Neural cell (in vitro differentiated cells): ENCODE measurements at regions not wholly inside any gene's neighbourhood (a gene's known extent, or its start where the extent isn't known, plus 50 kb on each side); places are given as distances from the start of the nearest gene placed in this dataset.
A peak's percentile ranks its signal among the peaks of the same experiment; 100 is the strongest.
"Not testable (repeated sequence)": the region's sequence is repeated elsewhere in the genome, so short reads cannot be mapped to it uniquely, and the experiment has no call there.

ENCODE experiments used
- H2AFZ ChIP-seq: fragments of 200-600, 300-800 bp; sonication (generic), shearing (Covaris generic); 2 replicates; pipeline ENCODE4 v1.6.0; 2014; ENCODE audit warnings: low read depth, mild to moderate bottlenecking, antibody characterized with exemption, low read length, moderate library complexity
- H3F3A ChIP-seq: fragments of 200-600 bp; shearing (Covaris generic); 2 replicates; pipeline ENCODE4 v1.6.1; 2016; ENCODE audit warnings: mild to moderate bottlenecking, moderate library complexity, mixed read lengths, antibody characterized with exemption, low read length; ENCODE audit not compliant: insufficient read depth, poor library complexity, severe bottlenecking
- H3K27ac ChIP-seq: fragments of 200-600, 300-800 bp; sonication (generic), shearing (Covaris generic); 2 replicates; pipeline ENCODE4 v1.5.1; 2014; ENCODE audit warnings: mild to moderate bottlenecking, low read length, moderate library complexity
- H3K27me3 ChIP-seq: fragments of 300-800, 200-600 bp; sonication (generic), shearing (Covaris generic); 2 replicates; pipeline ENCODE4 v1.6.0; 2014; ENCODE audit warnings: mild to moderate bottlenecking, low read depth, low read length, moderate library complexity; ENCODE audit not compliant: insufficient read depth
- H3K36me3 ChIP-seq: fragments of 300-800, 200-600 bp; sonication (generic), shearing (Covaris generic); 2 replicates; pipeline ENCODE4 v1.5.1; 2014; ENCODE audit warnings: mild to moderate bottlenecking, antibody characterized with exemption, low read length, moderate library complexity; ENCODE audit not compliant: insufficient read depth
- H3K4me2 ChIP-seq: fragments of 300-800, 200-600 bp; sonication (generic), shearing (Covaris generic); 2 replicates; pipeline ENCODE4 v1.6.0; 2014; ENCODE audit warnings: mild to moderate bottlenecking, low read length
- H3K4me3 ChIP-seq: fragments of 300-800, 200-600 bp; sonication (generic), shearing (Covaris generic); 2 replicates; pipeline ENCODE4 v1.5.1; 2014; ENCODE audit warnings: mild to moderate bottlenecking, low read length, moderate library complexity
- H3K79me2 ChIP-seq: fragments of 200-600 bp; shearing (Covaris generic); replicated peaks from 2 replicates; pipeline ENCODE4 v1.6.0; 2014; ENCODE audit warnings: mild to moderate bottlenecking, low read length, moderate library complexity; ENCODE audit not compliant: insufficient read depth
- H3K9ac ChIP-seq: fragments of 300-800, 200-600 bp; sonication (generic), shearing (Covaris generic); 2 replicates; pipeline ENCODE4 v1.6.1; 2016; ENCODE audit warnings: mild to moderate bottlenecking, low read length, mixed read lengths
- H3K9me2 ChIP-seq: fragments of 200-600 bp; shearing (Covaris generic); 2 replicates; pipeline ENCODE4 v1.6.1; 2016; ENCODE audit warnings: mild to moderate bottlenecking, low read length, mixed read lengths; ENCODE audit not compliant: insufficient read depth
- H3K9me3 ChIP-seq: fragments of 200-600, 300-800 bp; sonication (generic), shearing (Covaris generic); 2 replicates; pipeline ENCODE4 v1.6.1; 2016; ENCODE audit warnings: mild to moderate bottlenecking, mixed run types, low read length, moderate library complexity, mixed read lengths
- H4K20me1 ChIP-seq: fragments of 200-600 bp; shearing (Covaris generic); 2 replicates; pipeline ENCODE4 v1.6.1; 2016; ENCODE audit warnings: mild to moderate bottlenecking, mixed run types; ENCODE audit not compliant: insufficient read depth
- EP300 ChIP-seq: fragments of 450-650 bp; conservative IDR thresholded peaks from 2 replicates; pipeline ENCODE4 v1.6.1; 2014; ENCODE audit warnings: antibody characterized with exemption, mild to moderate bottlenecking, moderate library complexity; ENCODE audit not compliant: poor library complexity, severe bottlenecking
- EZH2 ChIP-seq: fragments of 200-600, 300-800 bp; shearing (Covaris generic), sonication (generic); IDR thresholded peaks from 2 replicates; pipeline ENCODE4 v1.6.1; 2014; ENCODE audit warnings: antibody characterized with exemption, low read length, borderline replicate concordance, mild to moderate bottlenecking; ENCODE audit not compliant: insufficient read depth, poor library complexity, severe bottlenecking
- MXI1 ChIP-seq: fragments of 450-650 bp; conservative IDR thresholded peaks from 2 replicates; pipeline ENCODE4 v1.6.1; 2014; ENCODE audit warnings: antibody characterized with exemption, mild to moderate bottlenecking; ENCODE audit not compliant: poor library complexity, severe bottlenecking
- POLR2AphosphoS5 ChIP-seq: IDR thresholded peaks from 2 replicates; pipeline ENCODE4 v1.6.1; 2012
- RAD21 ChIP-seq: fragments of 450-650 bp; conservative IDR thresholded peaks from 2 replicates; pipeline ENCODE4 v1.6.1; 2014; ENCODE audit warnings: antibody characterized with exemption, mild to moderate bottlenecking, moderate library complexity
- SMC3 ChIP-seq: fragments of 450-650 bp; conservative IDR thresholded peaks from 2 replicates; pipeline ENCODE4 v1.6.1; 2014; ENCODE audit warnings: antibody characterized with exemption, mild to moderate bottlenecking, moderate library complexity; ENCODE audit not compliant: poor library complexity
- TAF1 ChIP-seq: IDR thresholded peaks from 2 replicates; pipeline ENCODE4 v1.6.1; 2012; ENCODE audit warnings: low read depth
- TF ChIP-seq, protein P1 (sequence below): fragments of 450-650 bp; IDR thresholded peaks from 2 replicates; pipeline ENCODE4 v1.5.1; 2014; ENCODE audit warnings: antibody characterized with exemption, mild to moderate bottlenecking, moderate library complexity; ENCODE audit not compliant: poor library complexity, severe bottlenecking
- TF ChIP-seq, protein P2 (sequence below): IDR thresholded peaks from 2 replicates; pipeline ENCODE4 v1.6.1; 2012; ENCODE audit warnings: borderline replicate concordance

DNA sequence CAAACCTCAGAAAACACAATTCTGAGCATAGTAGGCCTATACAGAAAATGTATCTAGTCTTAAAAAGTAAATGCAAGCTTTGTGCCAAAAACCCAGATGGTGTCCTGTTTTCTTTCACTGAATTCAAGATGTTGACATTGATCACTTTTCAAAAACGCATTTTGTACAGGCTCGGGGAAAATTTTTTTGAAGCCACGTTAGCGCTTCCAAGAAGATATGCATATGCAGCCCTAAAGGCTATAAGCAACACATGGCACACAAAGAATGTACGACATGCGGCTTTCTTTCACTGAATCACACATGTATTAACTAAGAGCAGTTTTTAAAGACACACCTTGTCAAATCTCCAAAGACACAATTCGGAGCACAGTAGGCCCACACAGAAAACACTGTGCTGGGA, 115.4 kb downstream of the MRPL57 start:
- Histone ChIP-seq H3K9ac (no peak overlapping the region), H3K4me2 (no peak overlapping the region), H3K9me3 (no peaks in the 10 kb centered on the region), H3K79me2 (no peaks in the 10 kb centered on the region), H3F3A (no peaks in the 10 kb centered on the region), H3K27ac (no peak overlapping the region), H3K4me3 (no peak overlapping the region), H3K9me2 (no peaks in the 10 kb centered on the region), H2AFZ (no peak overlapping the region), H3K27me3 (no peaks in the 10 kb centered on the region), H3K36me3 (no peaks in the 10 kb centered on the region), H4K20me1 (no peaks in the 10 kb centered on the region)
- TF ChIP-seq EP300 (no peak), TAF1 (no peak), EZH2 (no peak), POLR2AphosphoS5 (no peak)
- TF ChIP-seq, protein P1, sequence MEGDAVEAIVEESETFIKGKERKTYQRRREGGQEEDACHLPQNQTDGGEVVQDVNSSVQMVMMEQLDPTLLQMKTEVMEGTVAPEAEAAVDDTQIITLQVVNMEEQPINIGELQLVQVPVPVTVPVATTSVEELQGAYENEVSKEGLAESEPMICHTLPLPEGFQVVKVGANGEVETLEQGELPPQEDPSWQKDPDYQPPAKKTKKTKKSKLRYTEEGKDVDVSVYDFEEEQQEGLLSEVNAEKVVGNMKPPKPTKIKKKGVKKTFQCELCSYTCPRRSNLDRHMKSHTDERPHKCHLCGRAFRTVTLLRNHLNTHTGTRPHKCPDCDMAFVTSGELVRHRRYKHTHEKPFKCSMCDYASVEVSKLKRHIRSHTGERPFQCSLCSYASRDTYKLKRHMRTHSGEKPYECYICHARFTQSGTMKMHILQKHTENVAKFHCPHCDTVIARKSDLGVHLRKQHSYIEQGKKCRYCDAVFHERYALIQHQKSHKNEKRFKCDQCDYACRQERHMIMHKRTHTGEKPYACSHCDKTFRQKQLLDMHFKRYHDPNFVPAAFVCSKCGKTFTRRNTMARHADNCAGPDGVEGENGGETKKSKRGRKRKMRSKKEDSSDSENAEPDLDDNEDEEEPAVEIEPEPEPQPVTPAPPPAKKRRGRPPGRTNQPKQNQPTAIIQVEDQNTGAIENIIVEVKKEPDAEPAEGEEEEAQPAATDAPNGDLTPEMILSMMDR, result no peak

DNA sequence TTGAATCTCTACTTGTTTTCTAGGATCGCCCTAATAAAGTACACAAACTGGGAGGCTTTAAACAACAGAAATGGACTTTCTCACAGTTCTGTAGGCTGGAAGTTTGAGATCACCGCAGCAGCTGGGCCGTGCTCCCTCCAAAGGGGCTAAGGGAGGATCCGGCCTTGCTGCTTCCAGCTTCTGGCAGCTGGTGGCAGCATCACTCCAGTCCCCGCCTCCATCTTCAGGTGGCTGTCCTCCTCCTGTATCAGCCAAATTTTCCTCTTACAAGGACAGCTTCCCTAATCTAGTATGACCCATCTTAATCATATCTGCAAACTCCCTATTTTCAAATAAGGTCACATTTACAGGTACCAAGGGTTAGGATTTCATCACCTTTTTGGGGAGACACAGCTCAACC, 120.5 kb downstream of the MRPL57 start:
- not testable (repeated sequence) for H3K9ac ChIP-seq, H3K4me3 ChIP-seq, H3K36me3 ChIP-seq, H3K9me3 ChIP-seq, H3K27ac ChIP-seq, H4K20me1 ChIP-seq, H3F3A ChIP-seq, H2AFZ ChIP-seq, H3K4me2 ChIP-seq, H3K27me3 ChIP-seq, H3K79me2 ChIP-seq, H3K9me2 ChIP-seq
- TF ChIP-seq RAD21 (peak; percentile 61), SMC3 (peak; percentile 70)
- TF ChIP-seq, protein P1, result peak; percentile 62

DNA sequence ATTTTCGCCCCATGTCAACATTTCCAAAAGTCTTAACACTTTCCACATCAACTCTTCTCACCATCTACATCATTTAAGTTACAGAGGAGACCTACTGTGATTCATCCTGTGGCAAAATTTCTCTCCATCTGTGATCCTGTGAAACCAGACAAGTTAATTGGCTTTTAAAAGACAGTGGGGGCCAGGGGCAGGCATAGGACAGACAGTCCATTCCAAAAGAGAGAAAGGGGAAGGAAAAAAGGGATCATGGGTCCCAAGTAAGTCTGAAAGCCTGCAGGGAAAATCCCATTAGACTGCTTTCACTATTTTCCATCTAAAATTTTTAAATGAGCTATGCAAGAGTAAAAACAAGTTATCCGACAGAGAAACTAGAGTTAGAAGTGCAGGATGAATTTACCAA, 121.0 kb downstream of the MRPL57 start:
- Histone ChIP-seq H2AFZ (no peak overlapping the region), H3K4me2 (peak overlapping the region; percentile 2), H3K27me3 (no peaks in the 10 kb centered on the region), H3K27ac (no peak overlapping the region), H3F3A (no peaks in the 10 kb centered on the region), H4K20me1 (no peaks in the 10 kb centered on the region), H3K9ac (no peak overlapping the region), H3K79me2 (peaks cover 5% of the 10 kb centered on the region), H3K4me3 (peak overlapping the region; percentile 100), H3K9me2 (no peaks in the 10 kb centered on the region), H3K36me3 (no peaks in the 10 kb centered on the region), H3K9me3 (no peaks in the 10 kb centered on the region)
- TF ChIP-seq TAF1 (no peak), RAD21 (no peak), MXI1 (no peak), EP300 (no peak), EZH2 (no peak), POLR2AphosphoS5 (no peak), SMC3 (no peak)
- TF ChIP-seq, protein P2, sequence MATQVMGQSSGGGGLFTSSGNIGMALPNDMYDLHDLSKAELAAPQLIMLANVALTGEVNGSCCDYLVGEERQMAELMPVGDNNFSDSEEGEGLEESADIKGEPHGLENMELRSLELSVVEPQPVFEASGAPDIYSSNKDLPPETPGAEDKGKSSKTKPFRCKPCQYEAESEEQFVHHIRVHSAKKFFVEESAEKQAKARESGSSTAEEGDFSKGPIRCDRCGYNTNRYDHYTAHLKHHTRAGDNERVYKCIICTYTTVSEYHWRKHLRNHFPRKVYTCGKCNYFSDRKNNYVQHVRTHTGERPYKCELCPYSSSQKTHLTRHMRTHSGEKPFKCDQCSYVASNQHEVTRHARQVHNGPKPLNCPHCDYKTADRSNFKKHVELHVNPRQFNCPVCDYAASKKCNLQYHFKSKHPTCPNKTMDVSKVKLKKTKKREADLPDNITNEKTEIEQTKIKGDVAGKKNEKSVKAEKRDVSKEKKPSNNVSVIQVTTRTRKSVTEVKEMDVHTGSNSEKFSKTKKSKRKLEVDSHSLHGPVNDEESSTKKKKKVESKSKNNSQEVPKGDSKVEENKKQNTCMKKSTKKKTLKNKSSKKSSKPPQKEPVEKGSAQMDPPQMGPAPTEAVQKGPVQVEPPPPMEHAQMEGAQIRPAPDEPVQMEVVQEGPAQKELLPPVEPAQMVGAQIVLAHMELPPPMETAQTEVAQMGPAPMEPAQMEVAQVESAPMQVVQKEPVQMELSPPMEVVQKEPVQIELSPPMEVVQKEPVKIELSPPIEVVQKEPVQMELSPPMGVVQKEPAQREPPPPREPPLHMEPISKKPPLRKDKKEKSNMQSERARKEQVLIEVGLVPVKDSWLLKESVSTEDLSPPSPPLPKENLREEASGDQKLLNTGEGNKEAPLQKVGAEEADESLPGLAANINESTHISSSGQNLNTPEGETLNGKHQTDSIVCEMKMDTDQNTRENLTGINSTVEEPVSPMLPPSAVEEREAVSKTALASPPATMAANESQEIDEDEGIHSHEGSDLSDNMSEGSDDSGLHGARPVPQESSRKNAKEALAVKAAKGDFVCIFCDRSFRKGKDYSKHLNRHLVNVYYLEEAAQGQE, result no peak
- TF ChIP-seq, protein P1, result no peak
